T47D (cell line): ENCODE measurements at regions not wholly inside any gene's neighbourhood (a gene's known extent, or its start where the extent isn't known, plus 50 kb on each side); places are given as distances from the start of the nearest gene placed in this dataset.

Source experiments
- DNase-seq, 2 experiments: peaks; one replicate each; pipeline versions ENCODE4 v3.0.0 to v3.0.0-alpha.2; 2011 to 2012; ENCODE audit warnings: low read depth in 1 of 2, low spot score in 1 of 2
- JUND ChIP-seq: IDR thresholded peaks from 2 replicates; pipeline ENCODE4 v1.6.1; 2012; ENCODE audit warnings: low read depth
- in situ Hi-C: cut with HindIII; loops from 2 replicates; pipeline ENCODE4 v1.10.0; 2016; ENCODE audit warnings: low sequenced_read_pairs, low pct_unique_long_range_greater_than_20kb

DNA sequence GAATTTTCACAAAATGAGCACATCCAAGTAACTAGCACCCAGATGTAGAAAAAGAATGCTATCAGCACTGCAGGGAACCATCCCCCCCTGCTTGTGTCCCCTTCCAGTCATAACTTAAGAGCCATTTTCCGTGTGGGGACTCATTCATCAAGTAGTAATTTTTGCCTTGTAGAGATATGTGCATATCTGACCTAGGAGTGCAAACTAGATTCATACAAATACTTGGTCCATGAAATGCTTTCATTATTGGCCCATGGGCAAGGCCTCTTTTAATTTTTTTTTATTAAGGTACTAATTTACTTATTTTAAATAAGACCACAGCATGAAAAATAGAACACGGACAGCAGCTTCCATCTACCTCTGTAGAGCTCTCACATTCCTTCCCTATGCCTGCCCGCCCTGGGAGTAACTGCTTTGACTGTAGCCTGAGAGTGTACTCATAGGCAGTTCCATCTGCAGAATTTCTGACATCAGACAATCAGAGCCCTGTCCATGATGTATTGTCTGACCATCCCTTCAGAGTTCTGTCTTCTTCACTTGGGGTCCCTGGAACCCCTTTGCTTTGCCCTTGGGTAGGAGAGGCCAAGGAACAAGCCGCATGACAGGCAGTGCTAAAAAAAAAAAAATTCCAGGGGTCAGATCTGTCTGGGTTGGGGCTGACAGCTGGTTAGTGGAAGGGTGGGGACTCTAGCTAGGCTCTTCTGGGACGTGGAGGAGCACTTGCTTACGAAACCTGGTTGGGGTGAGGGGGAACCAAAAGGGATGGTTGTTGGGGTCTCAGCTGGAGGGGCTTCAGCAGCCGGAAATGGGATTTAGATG, 131.7 kb downstream of the C12orf75 start:
- no peak for TF ChIP-seq JUND
- in situ Hi-C loops = no loop called here

DNA sequence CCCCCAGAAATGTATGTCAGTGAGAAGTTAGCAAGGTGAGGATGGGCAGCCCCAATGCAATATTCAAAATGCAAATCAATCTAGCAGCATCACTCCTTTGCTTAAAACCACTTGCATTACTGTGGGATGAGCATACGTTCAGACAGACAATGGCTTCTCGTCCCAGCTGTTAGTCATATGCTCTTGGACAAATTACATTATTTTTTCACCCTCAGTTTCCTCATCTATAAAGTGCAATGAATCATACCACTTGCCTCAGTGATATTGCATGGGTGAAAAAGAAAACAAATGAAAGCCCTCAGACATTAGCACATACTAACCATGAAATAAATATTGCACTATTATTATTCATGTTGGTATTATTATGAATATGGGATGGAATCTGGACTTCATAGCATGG, 132.3 kb downstream of the C12orf75 start:
- in situ Hi-C loops = no loop called here
- no peak for DNase-seq
- no peak for TF ChIP-seq JUND

More for the DNA sequence above, 131.7 kb downstream of the C12orf75 start:
- DNase-seq = no peak

DNA sequence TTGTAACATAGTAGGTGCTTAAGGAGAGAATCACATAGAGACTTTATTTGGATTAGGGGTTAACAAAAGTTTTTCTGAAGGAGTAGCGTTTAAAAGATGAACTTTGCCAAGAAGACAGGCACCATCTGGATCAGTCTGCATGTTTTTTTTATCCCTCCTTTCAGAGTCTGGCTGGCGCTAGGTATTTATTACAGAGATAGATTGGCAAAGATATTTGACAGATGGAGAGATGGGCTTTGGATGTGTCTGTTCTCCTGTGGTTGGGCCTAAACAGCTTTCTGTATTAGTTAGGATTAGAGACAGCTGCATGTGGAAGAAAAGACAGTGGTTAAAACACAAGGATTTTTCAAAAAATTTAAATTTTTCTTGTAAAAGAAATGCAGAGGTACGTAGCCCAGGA, 133.9 kb downstream of the C12orf75 start:
- in situ Hi-C loops = no loop called here
- no peak for DNase-seq
- no peak for TF ChIP-seq JUND

DNA sequence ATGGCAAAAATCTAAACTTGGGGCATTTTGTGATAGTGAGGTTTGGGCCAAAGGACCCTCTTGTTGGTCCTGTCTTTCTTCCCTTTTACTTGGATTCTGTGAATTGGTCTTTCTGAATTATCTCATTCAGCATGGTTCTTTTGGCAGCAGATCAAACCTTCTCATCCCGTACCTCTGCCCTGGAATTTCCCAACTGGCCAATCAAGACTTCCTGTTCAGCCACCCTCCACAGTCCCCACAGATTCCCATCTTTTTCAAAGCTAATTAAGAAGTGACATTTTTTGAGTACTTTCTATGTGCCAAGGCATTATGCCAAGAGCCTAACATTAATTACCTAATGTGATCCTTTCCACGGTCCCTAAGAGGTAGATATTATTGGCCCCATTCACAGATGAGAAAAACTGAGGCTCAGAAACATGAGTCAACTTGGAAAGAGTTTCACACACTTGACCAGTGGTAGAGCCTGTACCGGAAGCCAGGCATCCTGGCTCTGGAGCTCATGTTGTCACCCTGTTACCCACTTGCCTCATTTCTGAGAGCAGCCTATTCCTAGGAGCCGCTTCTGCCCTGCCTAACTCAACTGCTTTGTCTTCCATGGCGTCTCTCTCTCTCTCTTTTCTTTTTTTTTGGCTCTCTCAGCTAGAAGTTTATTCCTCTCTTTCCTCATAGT, 135.9 kb downstream of the C12orf75 start:
- in situ Hi-C loops = no loop called here
- no peak for TF ChIP-seq JUND

DNA sequence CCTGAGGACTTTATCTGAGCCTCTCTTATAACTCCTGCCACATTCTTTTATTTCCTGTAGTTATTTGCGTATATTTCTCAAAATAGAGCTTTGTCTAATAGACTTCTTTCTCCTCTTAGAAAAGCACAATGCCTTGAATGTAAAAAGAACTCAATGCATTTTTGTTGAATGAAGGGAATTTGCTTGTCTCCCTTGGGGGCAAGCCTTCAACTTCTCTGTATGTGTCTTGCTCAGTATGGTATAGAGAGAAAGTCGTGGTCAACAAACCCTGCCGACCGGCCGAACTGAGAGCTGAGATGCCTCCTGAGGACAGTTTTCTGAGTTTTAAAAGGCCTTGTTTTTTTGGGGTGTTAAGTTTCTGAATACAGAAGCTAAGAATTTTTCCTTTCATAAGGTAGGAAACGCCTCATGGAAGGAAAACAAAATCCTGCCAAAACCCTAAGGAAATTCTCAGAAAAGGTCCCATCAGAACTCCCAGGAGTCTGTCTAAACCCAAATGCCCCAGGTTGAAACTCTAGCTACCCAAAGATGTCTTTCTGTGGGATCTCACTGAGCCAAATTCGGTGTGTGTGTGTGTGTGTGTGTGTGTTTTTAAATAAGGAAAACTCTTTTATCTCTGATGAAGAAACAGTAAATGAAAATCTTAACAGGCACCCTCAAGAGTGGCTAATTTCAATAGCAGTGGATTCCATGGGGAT, 136.6 kb downstream of the C12orf75 start:
- no peak for TF ChIP-seq JUND
- in situ Hi-C loops = no loop called here
- no peak for DNase-seq

More for the DNA sequence above, 135.9 kb downstream of the C12orf75 start:
- no peak for DNase-seq

DNA sequence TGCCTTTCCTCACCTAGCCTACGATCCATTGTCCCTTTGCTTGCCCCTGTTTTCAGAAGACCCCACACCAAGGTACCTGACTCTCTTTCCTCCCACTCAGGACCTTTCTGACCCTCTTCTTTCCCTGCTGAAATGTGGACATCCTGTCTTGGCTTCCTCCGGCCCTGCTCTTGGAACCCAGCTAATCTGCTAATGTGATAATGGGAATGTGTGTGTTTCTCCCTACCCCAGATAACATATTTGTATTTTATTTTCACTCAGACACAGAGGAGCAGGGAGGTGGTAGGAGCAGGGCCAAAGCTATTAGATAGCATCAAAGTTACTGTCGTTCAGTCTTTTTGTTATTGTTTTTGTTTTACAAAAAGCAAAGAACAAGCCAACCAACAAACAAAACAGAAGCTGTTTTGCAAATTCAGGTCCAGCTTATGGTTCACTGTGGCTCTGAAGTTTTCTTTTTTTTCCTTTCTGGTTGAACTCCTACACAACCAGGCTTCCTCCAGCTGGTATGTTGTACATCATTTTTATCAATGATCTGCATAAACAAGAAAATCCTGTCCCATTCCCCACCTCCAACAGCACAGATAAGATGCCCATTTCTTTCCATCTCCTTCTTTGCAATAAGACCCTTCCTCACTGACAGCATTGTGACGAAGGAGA, 137.3 kb downstream of the C12orf75 start:
- in situ Hi-C loops = no loop called here
- no peak for TF ChIP-seq JUND
- DNase-seq = no peak

DNA sequence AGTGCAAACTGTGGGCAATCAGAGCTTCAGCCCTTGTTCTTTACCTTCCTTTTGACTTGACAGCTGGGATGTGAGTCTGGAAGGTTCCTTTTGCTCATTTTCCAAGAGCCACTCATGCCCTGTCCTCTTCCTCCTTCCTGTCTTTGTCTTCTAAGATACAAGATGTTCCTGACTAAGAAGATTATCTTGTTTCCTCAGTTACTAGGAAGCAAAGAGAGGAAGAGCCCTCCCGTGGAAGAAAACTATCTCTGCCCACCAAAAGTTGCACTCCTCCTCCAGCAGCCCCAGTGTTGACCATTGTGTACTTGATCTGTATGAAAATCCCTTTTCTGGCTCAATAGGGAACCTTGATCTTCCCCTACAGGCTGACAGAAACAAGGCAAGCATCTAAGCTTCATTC, 138.0 kb downstream of the C12orf75 start:
- in situ Hi-C loops = no loop called here
- TF ChIP-seq JUND = no peak
- no peak for DNase-seq

- no peak for TF ChIP-seq JUND
- DNase-seq = no peak
- in situ Hi-C loops = no loop called here
Measured at GRCh38 chr12:105469211-105469610, 138.7 kb downstream of the C12orf75 start.

- in situ Hi-C loops = no loop called here
- no peak for DNase-seq
Measured at GRCh38 chr12:105469701-105470100, 139.2 kb downstream of the C12orf75 start.

DNA sequence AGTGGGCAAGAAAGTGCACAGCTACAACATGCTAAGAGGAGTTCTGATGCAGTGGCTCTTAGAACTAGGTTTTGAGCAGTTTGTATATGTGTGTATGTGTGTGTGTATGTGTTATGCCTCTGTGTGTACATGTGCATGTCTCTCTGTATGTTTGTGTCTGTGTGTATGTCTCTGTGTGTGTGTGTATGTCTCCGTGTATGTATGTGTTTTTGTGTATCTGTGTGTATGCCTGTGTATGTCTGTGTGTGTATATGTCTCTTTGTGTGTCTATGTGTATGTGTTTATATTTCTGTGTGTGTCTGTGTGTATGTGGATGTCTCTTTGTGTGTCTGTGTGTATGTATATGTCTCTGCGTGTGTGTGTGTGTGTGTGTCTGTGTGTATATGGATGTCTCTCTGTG, 139.6 kb downstream of the C12orf75 start:
- TF ChIP-seq JUND = no peak
- no peak for DNase-seq
- in situ Hi-C loops = no loop called here

More at GRCh38 chr12:105469701-105470100, 139.2 kb downstream of the C12orf75 start:
- TF ChIP-seq JUND = no peak

GRCh38 chr12:105470601-105471000, 140.1 kb downstream of the C12orf75 start:
- no peak for TF ChIP-seq JUND
- no peak for DNase-seq
- in situ Hi-C loops = no loop called here

- DNase-seq = no peak
- TF ChIP-seq JUND = no peak
- in situ Hi-C loops = no loop called here
Measured at GRCh38 chr12:105474672-105475071, 144.2 kb downstream of the C12orf75 start.

GRCh38 chr12:105476616-105477015, 146.1 kb downstream of the C12orf75 start:
- in situ Hi-C loops = no loop called here
- TF ChIP-seq JUND = no peak
- DNase-seq = no peak
